NCI-H1105 treated with DMSO at 0.1 percent for 48 hours (cell line): ENCODE measurements at regions not wholly inside any gene's neighbourhood (a gene's known extent, or its start where the extent isn't known, plus 50 kb on each side); places are given as distances from the start of the nearest gene placed in this dataset.

Experiments used
- DNase-seq: peaks from one replicate; lab custom pipeline; 2025; lab: John Stamatoyannopoulos, UW

- DNase-seq, result no peak
Observed at GRCh38 chr5:2130361-2130760, 247.6 kb upstream of the IRX4 start.

GRCh38 chr5:2129568-2130272 lies 247.0 kb upstream of the IRX4 start:
- no peak for DNase-seq

DNA sequence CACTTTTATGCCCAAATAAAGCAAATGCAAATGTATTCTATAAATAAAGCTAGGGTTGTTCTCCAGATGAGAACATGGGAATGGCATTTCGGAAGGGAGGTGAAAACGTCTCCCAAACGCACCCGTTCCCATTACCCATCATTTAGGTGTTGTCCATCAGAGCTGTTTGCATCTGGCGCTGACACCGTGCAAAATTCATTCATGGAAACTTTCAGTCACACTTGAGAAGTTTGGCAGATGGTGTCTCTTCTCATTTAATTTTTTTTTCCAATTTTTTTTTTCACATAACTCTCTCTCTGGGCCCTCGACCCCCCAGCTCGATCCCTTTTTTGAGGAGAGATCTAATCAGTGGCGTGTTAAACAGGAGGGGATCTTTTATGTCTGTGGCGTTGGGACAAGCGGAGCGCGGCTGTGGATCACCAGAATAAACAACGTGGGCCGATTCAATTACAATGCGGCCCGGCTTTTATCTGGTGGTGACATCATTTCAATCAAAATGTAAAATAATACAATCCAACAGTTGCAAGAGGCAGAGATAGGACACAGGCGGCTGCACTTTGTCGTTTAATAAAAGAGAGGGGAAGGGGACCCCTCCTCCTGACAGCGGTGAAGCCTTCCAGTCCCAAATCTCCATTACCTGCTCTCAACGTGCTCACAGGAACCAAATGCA lies 246.1 kb upstream of the IRX4 start:
- DNase-seq, result no peak

DNA sequence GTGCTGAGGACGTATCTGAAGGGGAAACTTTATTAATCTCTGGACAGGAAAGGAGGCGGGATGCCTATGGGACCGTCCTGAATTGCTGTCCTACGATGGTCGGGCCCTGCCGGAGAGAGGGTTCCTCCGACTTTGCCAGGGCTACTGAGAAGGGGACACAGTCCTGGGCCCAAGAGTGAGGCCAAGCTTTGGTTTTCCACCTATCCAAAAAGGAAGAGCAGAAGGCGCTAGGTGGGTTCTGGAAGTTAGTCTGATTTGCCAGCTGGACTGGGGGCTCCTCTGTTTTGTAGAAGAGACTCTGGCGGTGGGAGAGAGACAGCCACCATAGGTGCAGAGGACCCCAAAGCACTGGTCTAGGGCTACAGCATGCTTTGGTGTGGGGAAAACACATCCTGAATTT lies 243.8 kb upstream of the IRX4 start:
- no peak for DNase-seq

DNA sequence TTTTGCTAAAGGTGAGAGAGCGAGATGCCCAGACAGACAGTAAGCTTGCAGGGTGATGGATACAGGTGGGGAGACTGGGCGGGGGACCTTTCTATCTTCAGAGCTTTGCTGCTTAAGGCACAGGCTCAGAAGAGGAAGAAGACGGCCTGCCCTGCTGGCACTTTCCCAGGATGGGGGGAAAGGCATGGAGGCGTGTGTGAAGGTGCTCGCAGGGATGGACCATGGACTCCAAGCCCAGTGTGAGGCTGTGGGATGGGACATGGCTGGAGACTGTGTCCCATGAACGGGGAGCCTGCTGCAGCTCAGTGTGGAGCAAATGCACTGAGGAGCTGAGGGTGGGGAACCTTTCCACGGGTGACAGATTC lies 243.2 kb upstream of the IRX4 start:
- no peak for DNase-seq

GRCh38 chr5:2125171-2125900 lies 242.6 kb upstream of the IRX4 start:
- DNase-seq, result no peak

GRCh38 chr5:2124434-2125170 lies 241.9 kb upstream of the IRX4 start:
- no peak for DNase-seq

DNA sequence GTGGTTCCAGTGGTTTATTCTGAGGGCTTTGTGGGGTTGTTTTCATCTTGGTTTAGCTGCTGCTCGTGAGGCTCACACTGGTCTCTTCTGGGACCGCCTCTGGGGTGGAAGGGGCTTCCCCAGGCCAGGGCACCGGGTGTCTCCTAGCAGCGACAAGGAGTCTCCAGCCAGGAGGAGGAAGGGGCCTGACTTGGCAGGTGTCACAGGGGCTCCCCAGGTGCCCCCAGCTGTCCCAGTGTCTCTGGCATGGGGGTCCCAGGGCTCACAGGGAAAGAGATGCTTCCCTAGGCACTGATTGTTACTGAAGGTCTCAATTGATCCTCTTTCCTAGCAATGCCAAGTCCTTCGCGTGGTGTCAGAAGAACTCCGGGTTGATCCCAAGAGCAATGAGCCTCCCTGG lies 241.1 kb upstream of the IRX4 start:
- no peak for DNase-seq

DNA sequence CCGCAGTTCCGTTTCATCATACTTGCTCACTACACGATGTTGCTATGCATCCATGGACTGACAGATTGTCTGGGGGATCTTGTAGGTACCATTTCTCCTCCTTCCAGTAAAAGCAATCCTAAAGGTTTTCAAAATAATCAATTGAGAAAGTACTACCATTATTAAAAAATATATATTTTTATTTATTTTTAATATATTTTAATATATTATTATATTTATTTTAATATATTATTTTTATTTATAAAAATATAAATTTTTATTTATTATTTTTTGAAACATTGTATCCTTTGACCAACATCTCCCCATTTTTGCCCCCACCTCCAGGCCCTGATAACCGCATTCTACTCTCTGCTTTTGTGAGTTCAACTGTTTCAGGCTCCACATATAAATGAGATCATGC lies 237.6 kb upstream of the IRX4 start:
- no peak for DNase-seq

GRCh38 chr5:2119573-2119972 lies 236.8 kb upstream of the IRX4 start:
- no peak for DNase-seq

- DNase-seq, result no peak
Observed at GRCh38 chr5:2113348-2114131, 230.8 kb upstream of the IRX4 start.

- DNase-seq, result peak; percentile 93
Observed at GRCh38 chr5:2112173-2113025, 229.7 kb upstream of the IRX4 start.

GRCh38 chr5:2111569-2112105 lies 228.9 kb upstream of the IRX4 start:
- no peak for DNase-seq

DNA sequence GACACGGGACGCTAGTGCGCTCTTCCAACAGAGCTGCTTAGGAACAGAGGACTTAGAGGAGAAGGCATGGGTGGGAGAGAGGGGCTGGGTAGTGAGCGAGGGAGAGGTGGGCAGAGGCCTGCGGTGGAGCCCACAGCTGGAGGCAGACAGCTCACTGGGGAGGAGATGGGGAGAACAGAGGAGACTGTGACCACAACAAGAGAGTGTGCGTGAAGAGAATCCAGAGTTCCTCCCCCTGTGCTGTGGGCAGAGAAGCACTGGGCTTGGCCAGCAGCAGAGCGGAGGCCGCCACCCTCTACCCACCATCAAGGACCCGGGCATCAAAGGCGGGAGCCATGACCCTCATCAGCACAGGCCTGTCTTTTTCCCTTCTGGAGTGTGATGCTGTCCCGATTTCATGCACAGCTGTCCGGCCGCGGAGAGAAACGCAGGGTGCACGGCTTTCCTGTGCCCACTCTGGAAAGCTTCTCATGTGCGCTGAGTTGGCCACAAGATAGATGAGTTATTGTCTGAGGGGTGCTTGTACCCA lies 228.3 kb upstream of the IRX4 start:
- DNase-seq, result no peak

- DNase-seq, result no peak
Observed at GRCh38 chr5:2110137-2110933, 227.6 kb upstream of the IRX4 start.

- DNase-seq, result no peak
Observed at GRCh38 chr5:2109566-2109965, 226.8 kb upstream of the IRX4 start.

DNA sequence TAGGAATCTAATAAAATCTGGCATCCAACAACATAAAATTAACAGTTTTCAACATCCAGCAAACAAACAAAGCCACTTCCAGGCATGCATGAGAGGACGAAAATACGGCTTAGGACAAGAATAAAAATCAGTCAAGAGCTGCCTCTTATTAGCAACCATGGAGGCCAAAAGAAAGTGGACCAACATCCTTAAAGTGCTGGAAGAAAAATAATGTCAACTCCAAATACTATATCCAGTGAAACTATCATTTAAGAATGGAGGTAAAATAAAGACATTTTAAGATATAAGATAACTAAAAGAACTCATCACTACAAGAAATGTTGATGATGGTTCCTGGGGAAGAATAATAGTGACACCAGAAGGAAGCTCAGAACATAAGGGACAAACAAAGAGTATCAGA lies 224.0 kb upstream of the IRX4 start:
- DNase-seq, result no peak

- no peak for DNase-seq
Observed at GRCh38 chr5:2105141-2105540, 222.4 kb upstream of the IRX4 start.

- DNase-seq, result no peak
Observed at GRCh38 chr5:2103940-2104339, 221.2 kb upstream of the IRX4 start.
